Vagina (tissue), 2 donors: ENCODE measurements at regions not wholly inside any gene's neighbourhood (a gene's known extent, or its start where the extent isn't known, plus 50 kb on each side); places are given as distances from the start of the nearest gene placed in this dataset.

Experiments used
- POLR2AphosphoS5 ChIP-seq, 2 donors: sonication (generic); formaldehyde crosslinking; IDR thresholded peaks; one replicate each; pipeline ENCODE4 v1.9.0; 2017; ENCODE audit warnings: antibody characterized with exemption in 2 of 2, mild to moderate bottlenecking in 2 of 2, low read depth in 1 of 2; ENCODE audit not compliant: insufficient read depth in 1 of 2
- TF ChIP-seq, protein P1 (sequence below), 3 experiments: fragments of 450-650 bp in 2 of 3; fragments of 200-600 bp in 1 of 3; sonication (generic) in 1 of 3; IDR thresholded peaks; one replicate each; pipeline ENCODE4 v1.5.1; 2017 to 2019; ENCODE audit warnings: antibody characterized with exemption in 3 of 3, mild to moderate bottlenecking in 2 of 3, moderate library complexity in 2 of 3

DNA sequence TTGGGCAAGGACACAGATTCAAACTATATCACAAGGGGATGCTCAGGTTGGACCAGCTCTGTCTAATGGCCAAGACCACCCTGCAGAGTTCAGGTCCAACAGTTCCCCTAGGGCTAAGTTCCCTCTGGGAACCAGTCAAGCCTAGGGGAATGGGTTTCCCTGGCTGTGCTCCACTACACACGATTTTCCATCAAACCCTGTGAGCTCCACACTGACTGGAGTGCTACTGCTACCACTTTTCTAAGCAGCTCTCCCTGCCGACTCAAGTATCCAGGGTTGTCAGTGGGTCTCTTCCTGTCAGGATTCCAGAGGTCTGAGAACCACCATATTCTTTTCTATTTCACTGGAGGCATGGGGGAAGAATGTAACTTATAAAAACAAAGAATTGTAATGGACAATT is 280.4 kb upstream of the COL3A1 start:
- TF ChIP-seq, protein P1, sequence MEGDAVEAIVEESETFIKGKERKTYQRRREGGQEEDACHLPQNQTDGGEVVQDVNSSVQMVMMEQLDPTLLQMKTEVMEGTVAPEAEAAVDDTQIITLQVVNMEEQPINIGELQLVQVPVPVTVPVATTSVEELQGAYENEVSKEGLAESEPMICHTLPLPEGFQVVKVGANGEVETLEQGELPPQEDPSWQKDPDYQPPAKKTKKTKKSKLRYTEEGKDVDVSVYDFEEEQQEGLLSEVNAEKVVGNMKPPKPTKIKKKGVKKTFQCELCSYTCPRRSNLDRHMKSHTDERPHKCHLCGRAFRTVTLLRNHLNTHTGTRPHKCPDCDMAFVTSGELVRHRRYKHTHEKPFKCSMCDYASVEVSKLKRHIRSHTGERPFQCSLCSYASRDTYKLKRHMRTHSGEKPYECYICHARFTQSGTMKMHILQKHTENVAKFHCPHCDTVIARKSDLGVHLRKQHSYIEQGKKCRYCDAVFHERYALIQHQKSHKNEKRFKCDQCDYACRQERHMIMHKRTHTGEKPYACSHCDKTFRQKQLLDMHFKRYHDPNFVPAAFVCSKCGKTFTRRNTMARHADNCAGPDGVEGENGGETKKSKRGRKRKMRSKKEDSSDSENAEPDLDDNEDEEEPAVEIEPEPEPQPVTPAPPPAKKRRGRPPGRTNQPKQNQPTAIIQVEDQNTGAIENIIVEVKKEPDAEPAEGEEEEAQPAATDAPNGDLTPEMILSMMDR (IDR thresholded peaks at IDR 0.05), result no peak
- TF ChIP-seq POLR2AphosphoS5 (IDR thresholded peaks at IDR 0.05; ENCODE audit: insufficient read depth in 1 of 2, low read depth in 1 of 2), result no peak
